Fibroblast of mammary gland (primary cell): ENCODE measurements at regions not wholly inside any gene's neighbourhood (a gene's known extent, or its start where the extent isn't known, plus 50 kb on each side); places are given as distances from the start of the nearest gene placed in this dataset.
A peak's percentile ranks its signal among the peaks of the same experiment; 100 is the strongest.
"Not testable (repeated sequence)": the region's sequence is repeated elsewhere in the genome, so short reads cannot be mapped to it uniquely, and the experiment has no call there.

Experiments
- DNase-seq: peaks from one replicate; pipeline ENCODE4 v3.0.0-alpha.2; 2010; ENCODE audit warnings: low read depth
- H3K4me3 ChIP-seq: 2 replicates; pipeline ENCODE4 v1.5.1; 2011; ENCODE audit warnings: low read depth, mild to moderate bottlenecking, low read length, moderate library complexity; ENCODE audit not compliant: control insufficient read depth
- CTCF ChIP-seq: conservative IDR thresholded peaks from 2 replicates; pipeline ENCODE4 v1.5.1; 2011; ENCODE audit warnings: low read depth, low read length, inconsistent platforms; ENCODE audit not compliant: control insufficient read depth, insufficient read depth

- no peak overlapping the region for H3K4me3 ChIP-seq
- TF ChIP-seq CTCF, result no peak
Measured at GRCh38 chr4:9592010-9592409, 147.8 kb downstream of the DEFB131A start.

GRCh38 chr4:9594948-9595347 lies 150.7 kb downstream of the DEFB131A start:
- no peak for TF ChIP-seq CTCF
- no peak for DNase-seq
- H3K4me3 ChIP-seq, result no peak overlapping the region

More at GRCh38 chr4:9592010-9592409, 147.8 kb downstream of the DEFB131A start:
- no peak for DNase-seq

GRCh38 chr4:9595531-9595930 lies 151.3 kb downstream of the DEFB131A start:
- not testable (repeated sequence) for DNase-seq, H3K4me3 ChIP-seq

- DNase-seq, result no peak
- H3K4me3 ChIP-seq, result no peak overlapping the region
- no peak for TF ChIP-seq CTCF
Measured at GRCh38 chr4:9599266-9599665, 155.1 kb downstream of the DEFB131A start.

- TF ChIP-seq CTCF, result no peak
- no peak overlapping the region for H3K4me3 ChIP-seq
- DNase-seq, result no peak
Measured at GRCh38 chr4:9600246-9600645, 156.0 kb downstream of the DEFB131A start.

- no peak for DNase-seq
- no peak overlapping the region for H3K4me3 ChIP-seq
- no peak for TF ChIP-seq CTCF
Measured at GRCh38 chr4:9602389-9602914, 158.2 kb downstream of the DEFB131A start.

- peak; percentile 81 for DNase-seq
- not testable (repeated sequence) for H3K4me3 ChIP-seq
Measured at GRCh38 chr4:9604031-9604892, 160.0 kb downstream of the DEFB131A start.

- H3K4me3 ChIP-seq, DNase-seq: not testable (repeated sequence)
Measured at GRCh38 chr4:9604893-9605190, 160.6 kb downstream of the DEFB131A start.
